ENCODE measurements at regions not wholly inside any gene's neighbourhood (a gene's known extent, or its start where the extent isn't known, plus 50 kb on each side); places are given as distances from the start of the nearest gene placed in this dataset.

DNA sequence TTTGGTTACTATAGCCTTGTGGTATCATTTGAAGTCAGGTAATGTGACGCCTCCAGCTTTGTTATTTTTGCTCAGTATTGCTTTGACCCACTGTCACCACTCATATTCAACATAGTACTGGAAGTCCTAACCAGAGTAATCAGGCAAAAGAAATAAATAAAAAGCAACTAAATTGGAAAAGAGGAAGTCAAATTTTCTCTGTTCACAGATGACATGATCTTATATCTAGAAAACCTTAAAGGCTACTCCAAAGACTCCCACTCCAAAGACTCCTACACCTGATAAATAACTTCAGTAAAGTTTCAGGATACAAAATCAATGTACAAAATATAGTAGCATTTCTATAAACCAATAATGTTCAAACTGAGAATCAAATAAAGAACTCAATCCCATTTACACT, 348.6 kb downstream of the CXXC4 start:
- DNase-seq (ENCODE audit: low read depth): no peak
- TF ChIP-seq CTCF (conservative IDR thresholded peaks at IDR 0.05; ENCODE audit: low read length): no peak
- no peak overlapping the region for H3K4me3 ChIP-seq (ENCODE audit: low read length)

- no peak for DNase-seq (ENCODE audit: low read depth)
- H3K4me3 ChIP-seq (ENCODE audit: low read length): no peak overlapping the region
- TF ChIP-seq CTCF (conservative IDR thresholded peaks at IDR 0.05; ENCODE audit: low read length): no peak
Observed at GRCh38 chr4:104138116-104138515, 356.6 kb downstream of the CXXC4 start.

GRCh38 chr4:104129243-104129642, 365.5 kb downstream of the CXXC4 start:
- H3K4me3 ChIP-seq (ENCODE audit: low read length): no peak overlapping the region
- TF ChIP-seq CTCF (conservative IDR thresholded peaks at IDR 0.05; ENCODE audit: low read length): no peak
- no peak for DNase-seq (ENCODE audit: low read depth)

DNA sequence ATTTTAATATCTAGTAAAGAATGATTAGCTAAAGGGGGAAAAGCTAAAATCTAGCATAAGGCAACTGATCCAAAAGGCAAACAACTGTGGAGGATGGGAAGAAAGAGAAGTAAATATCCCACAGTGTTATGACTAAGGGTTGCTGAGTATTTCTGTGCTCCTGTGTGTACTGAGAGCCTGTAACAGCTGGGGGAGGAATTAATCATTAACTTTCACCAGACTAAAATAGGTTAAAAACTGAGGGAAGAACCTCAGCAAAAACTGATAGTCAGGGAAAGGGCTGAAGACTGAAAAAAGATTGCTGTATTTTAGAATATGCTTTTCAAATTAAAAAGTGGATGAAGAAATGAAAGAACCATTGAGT, 365.9 kb downstream of the CXXC4 start:
- no peak overlapping the region for H3K4me3 ChIP-seq (ENCODE audit: low read length)
- DNase-seq (ENCODE audit: low read depth): no peak

GRCh38 chr4:104128031-104128849, 366.5 kb downstream of the CXXC4 start:
- no peak overlapping the region for H3K4me3 ChIP-seq (ENCODE audit: low read length)
- no peak for TF ChIP-seq CTCF (conservative IDR thresholded peaks at IDR 0.05; ENCODE audit: low read length)
- DNase-seq (ENCODE audit: low read depth): no peak

More for the DNA sequence above, 365.9 kb downstream of the CXXC4 start:
- no peak for TF ChIP-seq CTCF (conservative IDR thresholded peaks at IDR 0.05; ENCODE audit: low read length)

GRCh38 chr4:104123021-104123420, 371.7 kb downstream of the CXXC4 start:
- no peak overlapping the region for H3K4me3 ChIP-seq (ENCODE audit: low read length)
- DNase-seq (ENCODE audit: low read depth): no peak
- TF ChIP-seq CTCF (conservative IDR thresholded peaks at IDR 0.05; ENCODE audit: low read length): no peak

DNA sequence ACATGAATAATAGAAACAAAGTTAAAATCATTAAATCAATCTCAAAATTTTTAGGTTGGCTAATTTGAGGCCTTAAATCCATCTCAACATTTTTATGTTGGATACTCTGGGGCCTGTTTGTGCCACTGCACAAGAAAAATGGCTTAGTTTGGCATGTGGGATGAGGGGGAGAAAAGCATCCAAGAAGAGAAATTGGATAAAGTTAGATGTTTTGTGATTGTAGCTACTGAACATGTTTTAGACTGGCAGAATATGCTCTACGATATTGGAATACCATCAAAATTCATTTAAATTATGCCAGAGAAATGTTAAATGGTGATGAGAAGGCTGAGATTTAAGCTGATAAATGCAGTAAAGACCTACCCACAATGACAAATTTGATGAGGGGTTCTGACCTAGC, 376.9 kb downstream of the CXXC4 start:
- no peak for DNase-seq (ENCODE audit: low read depth)
- no peak overlapping the region for H3K4me3 ChIP-seq (ENCODE audit: low read length)
- no peak for TF ChIP-seq CTCF (conservative IDR thresholded peaks at IDR 0.05; ENCODE audit: low read length)
